Ovary (tissue), 7 donors: ENCODE measurements at regions not wholly inside any gene's neighbourhood (a gene's known extent, or its start where the extent isn't known, plus 50 kb on each side); places are given as distances from the start of the nearest gene placed in this dataset.

ENCODE experiments used
- DNase-seq, 5 donors: peaks; one replicate each; pipeline ENCODE4 v3.0.0-alpha.2; 2019 to 2020
- H3K27ac ChIP-seq, 2 donors: fragments of 200-600 bp; one replicate each; pipeline versions ENCODE4 v1.5.1 to v1.8.0; 2019 to 2022
- H3K27me3 ChIP-seq: fragments of 200-600 bp; one replicate; pipeline ENCODE4 v1.8.0; 2022
- H3K36me3 ChIP-seq: fragments of 200-600 bp; sonication (generic); one replicate; pipeline ENCODE4 v1.5.1; 2019
- H3K4me1 ChIP-seq: one replicate; pipeline ENCODE4 v1.8.1; 2013; ENCODE audit warnings: mild to moderate bottlenecking, moderate library complexity; ENCODE audit not compliant: insufficient read depth
- H3K4me3 ChIP-seq: fragments of 200-600 bp; sonication (generic); one replicate; pipeline ENCODE4 v1.5.1; 2017
- H3K9me3 ChIP-seq, 2 donors: fragments of 200-600 bp in 1 of 2; sonication (generic) in 1 of 2; one replicate each; pipeline versions ENCODE4 v1.5.1 to v1.8.1; 2013 to 2019; ENCODE audit warnings: mild to moderate bottlenecking in 1 of 2, moderate library complexity in 1 of 2
- CTCF ChIP-seq, 3 donors: fragments of 450-650 bp in 2 of 3; fragments of 200-600 bp in 1 of 3; IDR thresholded peaks; one replicate each; pipeline versions ENCODE4 v1.5.1 to v1.8.0; 2016 to 2022; ENCODE audit warnings: antibody characterized with exemption in 3 of 3, mild to moderate bottlenecking in 1 of 3
- EP300 ChIP-seq: sonication (generic); formaldehyde crosslinking; IDR thresholded peaks from one replicate; pipeline ENCODE4 v1.6.1; 2017; ENCODE audit warnings: antibody characterized with exemption
- POLR2A ChIP-seq: fragments of 450-650 bp; IDR thresholded peaks from one replicate; pipeline ENCODE4 v1.6.1; 2017; ENCODE audit warnings: antibody characterized with exemption, mild to moderate bottlenecking, moderate library complexity
- WGBS, 3 donors: extraction: QIAGEN DNeasy Blood & Tissue Kit in 1 of 3; methylation state at CpG; one replicate each; pipeline versions ENCODE4 v1.1.5 to v1.1.7; 2013 to 2017; 5-methylcytosine and 5-hydroxymethylcytosine counted together
- intact Hi-C, 4 donors: fragments of 100-400 bp; cut with DNase I; formaldehyde crosslinking; loops; one replicate each; pipeline versions ENCODE4 v1.11.0 to v1.15.1; 2022 to 2023
- donor health status: DM: no; HTN: no; CAD: no; lungs with moderate emphysema.
- donor health status: DM: no; HTN: no; CAD: no.
- donor health status: Bipolar disorder and iron deficiency.
- donor health status: DM: no; HTN: no; CAD: no.
- donor health status: DM: yes; HTN: yes; CAD: no.

- intact Hi-C loops: no loop called here
- no peak for DNase-seq
- 28 to 33% (median 29%) methylated on average over 2 of the region's 2 CpGs for WGBS, 3 donors
These were observed 133.9 kb upstream of the SPEF2 start for GRCh38 chr5:35483780-35484179.

GRCh38 chr5:35483191-35483590 lies 134.5 kb upstream of the SPEF2 start:
- TF ChIP-seq POLR2A: no peak
- no peak for TF ChIP-seq CTCF (IDR thresholded peaks at IDR 0.05)
- peaks cover 3% of the 10 kb centered on the region for H3K4me1 ChIP-seq
- intact Hi-C loops: no loop called here
- H3K27me3 ChIP-seq: no peaks in the 10 kb centered on the region
- no peak for DNase-seq
- H3K4me3 ChIP-seq: no peak overlapping the region
- no peaks in the 10 kb centered on the region for H3K36me3 ChIP-seq
- no peaks in the 10 kb centered on the region for H3K9me3 ChIP-seq
- no peak overlapping the region for H3K27ac ChIP-seq

More at GRCh38 chr5:35483780-35484179, 133.9 kb upstream of the SPEF2 start:
- H3K27me3 ChIP-seq: no peaks in the 10 kb centered on the region
- H3K27ac ChIP-seq: no peak overlapping the region
- H3K4me3 ChIP-seq: no peak overlapping the region
- no peaks in the 10 kb centered on the region for H3K9me3 ChIP-seq
- H3K36me3 ChIP-seq: no peaks in the 10 kb centered on the region
- TF ChIP-seq EP300: no peak
- no peak for TF ChIP-seq CTCF (IDR thresholded peaks at IDR 0.05)
- TF ChIP-seq POLR2A: no peak
- H3K4me1 ChIP-seq: peaks cover 3% of the 10 kb centered on the region

GRCh38 chr5:35482167-35482755 lies 135.4 kb upstream of the SPEF2 start:
- 84 to 86% (median 85%) methylated on average over 5 of the region's 5 CpGs for WGBS, 3 donors
- H3K4me3 ChIP-seq: no peak overlapping the region
- no peaks in the 10 kb centered on the region for H3K36me3 ChIP-seq
- intact Hi-C loops: no loop called here
- no peak overlapping the region for H3K27ac ChIP-seq
- H3K4me1 ChIP-seq: peaks cover 7% of the 10 kb centered on the region
- no peak for DNase-seq
- no peak for TF ChIP-seq CTCF (IDR thresholded peaks at IDR 0.05)
- no peak for TF ChIP-seq EP300
- no peak for TF ChIP-seq POLR2A
- H3K9me3 ChIP-seq: no peaks in the 10 kb centered on the region
- no peaks in the 10 kb centered on the region for H3K27me3 ChIP-seq

- TF ChIP-seq EP300: no peak
- 72 to 78% (median 73%) methylated on average over 5 of the region's 5 CpGs for WGBS, 3 donors
- DNase-seq: no peak
- H3K27me3 ChIP-seq: no peaks in the 10 kb centered on the region
- peaks cover 8% of the 10 kb centered on the region for H3K4me1 ChIP-seq
- no peak overlapping the region for H3K27ac ChIP-seq
- H3K9me3 ChIP-seq: no peaks in the 10 kb centered on the region
- intact Hi-C loops: no loop called here
- H3K4me3 ChIP-seq: peak overlapping the region; percentile 13
- H3K36me3 ChIP-seq: no peaks in the 10 kb centered on the region
These were observed 138.6 kb upstream of the SPEF2 start for GRCh38 chr5:35478856-35479682.

- DNase-seq: no peak
- TF ChIP-seq POLR2A (no peak), EP300 (no peak), CTCF (IDR thresholded peaks at IDR 0.05) (no peak)
- Histone ChIP-seq H3K4me3 (no peak overlapping the region), H3K36me3 (no peaks in the 10 kb centered on the region), H3K27ac (no peak overlapping the region), H3K4me1 (peaks cover 8% of the 10 kb centered on the region), H3K27me3 (no peaks in the 10 kb centered on the region), H3K9me3 (no peaks in the 10 kb centered on the region)
- intact Hi-C loops: no loop called here
These were observed 139.8 kb upstream of the SPEF2 start for GRCh38 chr5:35477911-35478310.
